Keratinocyte (primary cell): ENCODE measurements at regions not wholly inside any gene's neighbourhood (a gene's known extent, or its start where the extent isn't known, plus 50 kb on each side); places are given as distances from the start of the nearest gene placed in this dataset.

Experiments
- DNase-seq: peaks from one replicate; pipeline ENCODE4 v3.0.0-alpha.2; 2011; ENCODE audit warnings: low read depth, missing footprints, low spot score
- FAIRE-seq: peaks from 2 replicates; lab custom pipeline; 2011; peaks lifted over from hg19 to GRCh38; lab: Jason Lieb, UNC
- H2AFZ ChIP-seq: 2 replicates; pipeline ENCODE4 v1.6.0; 2012; ENCODE audit warnings: low read length, control low read depth, inconsistent platforms; ENCODE audit not compliant: control insufficient read depth
- H3K27ac ChIP-seq: 2 replicates; pipeline ENCODE4 v1.5.1; 2011; ENCODE audit warnings: low read length; ENCODE audit not compliant: control insufficient read depth, insufficient read depth
- H3K27me3 ChIP-seq: 3 replicates; pipeline ENCODE4 v1.6.0; 2011; ENCODE audit warnings: low read length; ENCODE audit not compliant: control insufficient read depth, insufficient read depth; ENCODE audit errors: extremely low read depth
- H3K36me3 ChIP-seq, 2 experiments: 2 replicates in 1 of 2; 3 replicates in 1 of 2; pipeline ENCODE4 v1.5.1; 2011; ENCODE audit warnings: low read length in 2 of 2, mild to moderate bottlenecking in 1 of 2; ENCODE audit not compliant: control insufficient read depth in 2 of 2, insufficient read depth in 2 of 2; ENCODE audit errors: extremely low read depth in 1 of 2
- H3K4me1 ChIP-seq: 3 replicates; pipeline ENCODE4 v1.5.1; 2011; ENCODE audit warnings: low read length; ENCODE audit not compliant: control insufficient read depth, insufficient read depth; ENCODE audit errors: extremely low read depth
- H3K4me2 ChIP-seq: 3 replicates; pipeline ENCODE4 v1.6.0; 2011; ENCODE audit warnings: low read depth, low read length; ENCODE audit not compliant: control insufficient read depth, insufficient read depth; ENCODE audit errors: extremely low read depth
- H3K4me3 ChIP-seq, 3 experiments: fragments of 200-600 bp in 1 of 3; sonication (generic) in 1 of 3; 2 replicates in 2 of 3; 3 replicates in 1 of 3; pipeline ENCODE4 v1.5.1; 2011 to 2016; ENCODE audit warnings: low read length in 3 of 3, mild to moderate bottlenecking in 3 of 3, control low read depth in 2 of 3, inconsistent platforms in 1 of 3, low read depth in 1 of 3, mixed read lengths in 1 of 3, mixed run types in 1 of 3, moderate library complexity in 1 of 3; ENCODE audit not compliant: control insufficient read depth in 2 of 3, insufficient read depth in 2 of 3; ENCODE audit errors: extremely low read depth in 1 of 3
- H3K79me2 ChIP-seq: 2 replicates; pipeline ENCODE4 v1.6.0; 2012; ENCODE audit warnings: low read length; ENCODE audit not compliant: control insufficient read depth, insufficient read depth
- H3K9ac ChIP-seq: 3 replicates; pipeline ENCODE4 v1.6.0; 2011; ENCODE audit warnings: low read length; ENCODE audit not compliant: control insufficient read depth, insufficient read depth; ENCODE audit errors: extremely low read depth
- H3K9me1 ChIP-seq: 3 replicates; pipeline ENCODE4 v1.6.0; 2011; ENCODE audit warnings: low read length; ENCODE audit not compliant: control insufficient read depth, insufficient read depth; ENCODE audit errors: extremely low read depth
- H3K9me3 ChIP-seq: 2 replicates; pipeline ENCODE4 v1.5.1; 2012; ENCODE audit warnings: low read depth, low read length; ENCODE audit not compliant: control insufficient read depth
- H4K20me1 ChIP-seq: 3 replicates; pipeline ENCODE4 v1.6.0; 2011; ENCODE audit warnings: low read length; ENCODE audit not compliant: control insufficient read depth, insufficient read depth; ENCODE audit errors: extremely low read depth
- EZH2 ChIP-seq: IDR thresholded peaks from one replicate; pipeline ENCODE4 v1.6.1; 2012; ENCODE audit warnings: inconsistent platforms, mild to moderate bottlenecking, low read length, moderate library complexity
- dilution Hi-C: fragments of 300-500 bp; cut with MboI; formaldehyde crosslinking; loops from one replicate; pipeline ENCODE4 v1.7.0; 2020; ENCODE audit warnings: low sequenced_read_pairs; ENCODE audit not compliant: extremely low pct_ligation_motif_present
- TF ChIP-seq, protein P1 (sequence below), 3 experiments: IDR thresholded peaks in 1 of 3; conservative IDR thresholded peaks in 1 of 3; optimal IDR thresholded peaks in 1 of 3; 2 replicates in 2 of 3; 3 replicates in 1 of 3; pipeline versions ENCODE3 to v1.5.1; 2011; ENCODE audit warnings: low read length in 3 of 3, mild to moderate bottlenecking in 3 of 3, moderate library complexity in 2 of 3, control low read depth in 1 of 3, inconsistent platforms in 1 of 3; ENCODE audit not compliant: insufficient read depth in 2 of 3; ENCODE audit errors: extremely low read depth in 1 of 3

DNA sequence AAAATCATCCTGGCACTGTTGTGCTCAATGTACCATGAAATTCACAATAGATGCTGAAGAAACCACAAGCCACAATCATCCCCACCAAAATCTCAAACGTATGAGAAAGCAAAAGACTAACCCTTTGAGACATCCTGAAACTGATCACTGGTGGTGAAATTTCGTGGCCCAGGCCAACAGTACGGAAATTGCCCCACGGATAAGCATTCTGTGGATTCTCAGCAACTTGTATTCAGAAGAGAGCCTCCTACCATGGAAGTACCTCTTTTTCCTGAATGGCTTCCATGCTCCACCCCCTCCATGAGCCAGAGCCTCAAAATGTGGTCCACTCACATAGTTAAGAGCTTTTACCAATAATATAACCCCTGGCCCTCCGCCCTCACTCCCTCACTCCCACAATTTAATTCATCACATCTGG is 163.9 kb upstream of the AUTS2 start:
- Histone ChIP-seq H3K27me3 (no peaks in the 10 kb centered on the region), H3K79me2 (no peaks in the 10 kb centered on the region), H3K9me1 (no peaks in the 10 kb centered on the region), H4K20me1 (no peaks in the 10 kb centered on the region), H3K4me3 (no peak overlapping the region), H3K4me1 (peaks cover 11% of the 10 kb centered on the region), H3K9ac (no peak overlapping the region), H3K36me3 (no peaks in the 10 kb centered on the region), H3K4me2 (no peak overlapping the region), H2AFZ (no peak overlapping the region), H3K9me3 (no peaks in the 10 kb centered on the region), H3K27ac (no peak overlapping the region)
- no peak for FAIRE-seq
- DNase-seq, result no peak
- dilution Hi-C loops, result no loop called here
- no peak for TF ChIP-seq EZH2
- TF ChIP-seq, protein P1, sequence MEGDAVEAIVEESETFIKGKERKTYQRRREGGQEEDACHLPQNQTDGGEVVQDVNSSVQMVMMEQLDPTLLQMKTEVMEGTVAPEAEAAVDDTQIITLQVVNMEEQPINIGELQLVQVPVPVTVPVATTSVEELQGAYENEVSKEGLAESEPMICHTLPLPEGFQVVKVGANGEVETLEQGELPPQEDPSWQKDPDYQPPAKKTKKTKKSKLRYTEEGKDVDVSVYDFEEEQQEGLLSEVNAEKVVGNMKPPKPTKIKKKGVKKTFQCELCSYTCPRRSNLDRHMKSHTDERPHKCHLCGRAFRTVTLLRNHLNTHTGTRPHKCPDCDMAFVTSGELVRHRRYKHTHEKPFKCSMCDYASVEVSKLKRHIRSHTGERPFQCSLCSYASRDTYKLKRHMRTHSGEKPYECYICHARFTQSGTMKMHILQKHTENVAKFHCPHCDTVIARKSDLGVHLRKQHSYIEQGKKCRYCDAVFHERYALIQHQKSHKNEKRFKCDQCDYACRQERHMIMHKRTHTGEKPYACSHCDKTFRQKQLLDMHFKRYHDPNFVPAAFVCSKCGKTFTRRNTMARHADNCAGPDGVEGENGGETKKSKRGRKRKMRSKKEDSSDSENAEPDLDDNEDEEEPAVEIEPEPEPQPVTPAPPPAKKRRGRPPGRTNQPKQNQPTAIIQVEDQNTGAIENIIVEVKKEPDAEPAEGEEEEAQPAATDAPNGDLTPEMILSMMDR (optimal IDR thresholded peaks at IDR 0.05 in 1 of 3, IDR thresholded peaks at IDR 0.05 in 1 of 3, conservative IDR thresholded peaks at IDR 0.05 in 1 of 3; ENCODE audit: extremely low read depth in 1 of 3, insufficient read depth in 2 of 3, low read length in 3 of 3), result no peak

DNA sequence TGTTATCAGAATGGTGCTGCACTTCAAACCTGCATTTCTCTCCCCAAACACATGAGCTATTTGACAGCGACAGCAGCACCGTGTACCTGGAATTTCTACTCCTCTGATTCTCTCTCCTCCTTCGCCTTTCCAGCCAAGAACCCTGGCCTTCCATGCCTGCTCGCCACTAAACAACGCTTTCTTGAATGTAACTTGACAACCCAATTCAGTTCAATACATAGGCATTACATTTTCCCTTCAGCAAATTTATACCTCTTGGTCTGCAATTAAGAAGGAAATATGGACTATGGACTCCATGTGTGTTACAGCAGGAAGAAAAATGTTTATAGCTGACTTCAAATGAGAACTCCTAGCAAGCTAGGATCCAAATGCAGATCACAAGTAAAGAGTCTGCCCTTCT is 162.6 kb upstream of the AUTS2 start:
- no peak overlapping the region for H3K27ac ChIP-seq
- H3K9me3 ChIP-seq, result peaks cover 3% of the 10 kb centered on the region
- H3K4me2 ChIP-seq, result no peak overlapping the region
- H3K4me1 ChIP-seq, result peaks cover 12% of the 10 kb centered on the region
- H2AFZ ChIP-seq, result no peak overlapping the region
- DNase-seq (no peak), FAIRE-seq (no peak)
- H4K20me1 ChIP-seq, result no peaks in the 10 kb centered on the region
- H3K9ac ChIP-seq, result no peak overlapping the region
- TF ChIP-seq, protein P1 (optimal IDR thresholded peaks at IDR 0.05 in 1 of 3, IDR thresholded peaks at IDR 0.05 in 1 of 3, conservative IDR thresholded peaks at IDR 0.05 in 1 of 3; ENCODE audit: extremely low read depth in 1 of 3, insufficient read depth in 2 of 3, low read length in 3 of 3), result no peak
- TF ChIP-seq EZH2, result no peak
- H3K27me3 ChIP-seq, result no peaks in the 10 kb centered on the region
- dilution Hi-C loops, result no loop called here
- H3K79me2 ChIP-seq, result no peaks in the 10 kb centered on the region
- H3K36me3 ChIP-seq, result no peaks in the 10 kb centered on the region
- no peaks in the 10 kb centered on the region for H3K9me1 ChIP-seq
- H3K4me3 ChIP-seq, result no peak overlapping the region
